Kidney (tissue), 13 donors: ENCODE measurements at regions not wholly inside any gene's neighbourhood (a gene's known extent, or its start where the extent isn't known, plus 50 kb on each side); places are given as distances from the start of the nearest gene placed in this dataset.

Experiments
- DNase-seq, 5 donors: peaks; one replicate each; pipeline ENCODE4 v3.0.0-alpha.2; 2013 to 2020
- FAIRE-seq: peaks from 2 replicates; lab custom pipeline; 2012; peaks lifted over from hg19 to GRCh38; lab: Jason Lieb, UNC
- H3K27ac ChIP-seq, 2 donors: one replicate each; pipeline ENCODE4 v1.7.0; 2013; ENCODE audit warnings: low read depth in 2 of 2, low read length in 2 of 2, inconsistent platforms in 1 of 2
- H3K27me3 ChIP-seq: one replicate; pipeline ENCODE4 v1.7.1; 2013; ENCODE audit warnings: low read length, inconsistent platforms; ENCODE audit not compliant: control insufficient read depth, insufficient read depth
- H3K36me3 ChIP-seq, 3 donors: one replicate each; pipeline versions ENCODE4 v1.7.0 to v1.7.1; 2013; ENCODE audit warnings: low read length in 3 of 3, control low read depth in 1 of 3, inconsistent platforms in 1 of 3; ENCODE audit not compliant: insufficient read depth in 3 of 3, control insufficient read depth in 2 of 3
- H3K4me1 ChIP-seq, 3 donors: one replicate each; pipeline versions ENCODE4 v1.7.0 to v1.7.1; 2013; ENCODE audit warnings: low read length in 3 of 3, inconsistent platforms in 1 of 3, low read depth in 1 of 3; ENCODE audit not compliant: control insufficient read depth in 2 of 3, insufficient read depth in 2 of 3
- H3K4me3 ChIP-seq, 3 donors: one replicate each; pipeline versions ENCODE4 v1.7.0 to v1.8.1; 2013; ENCODE audit warnings: low read length in 3 of 3, control low read depth in 1 of 3, inconsistent platforms in 1 of 3
- H3K9ac ChIP-seq, 3 donors: one replicate each; pipeline versions ENCODE4 v1.7.0 to v1.7.1; 2013; ENCODE audit warnings: low read length in 3 of 3, control low read depth in 1 of 3, inconsistent platforms in 1 of 3
- H3K9me3 ChIP-seq, 3 donors: one replicate each; pipeline versions ENCODE4 v1.7.0 to v1.7.1; 2013; ENCODE audit warnings: low read length in 3 of 3, control low read depth in 1 of 3, inconsistent platforms in 1 of 3; ENCODE audit not compliant: control insufficient read depth in 2 of 3, insufficient read depth in 1 of 3
- intact Hi-C: fragments of 100-400 bp; cut with DNase I; formaldehyde crosslinking; loops from one replicate; pipeline ENCODE4 v1.11.1; 2022
- TF ChIP-seq, protein P1 (sequence below): IDR thresholded peaks from 3 replicates; pipeline ENCODE4 v1.5.1; 2012; ENCODE audit warnings: mild to moderate bottlenecking, moderate library complexity, borderline replicate concordance; ENCODE audit not compliant: insufficient read depth; ENCODE audit errors: extremely low read depth
- donor health status: control.
- donor health status: control.
- donor health status: control.
- donor health status: control.
- donor health status: control.
- donor health status: DM: yes; HTN: yes; CAD: no.
- donor health status: Normal renal cell carcinoma (clear cell type).

DNA sequence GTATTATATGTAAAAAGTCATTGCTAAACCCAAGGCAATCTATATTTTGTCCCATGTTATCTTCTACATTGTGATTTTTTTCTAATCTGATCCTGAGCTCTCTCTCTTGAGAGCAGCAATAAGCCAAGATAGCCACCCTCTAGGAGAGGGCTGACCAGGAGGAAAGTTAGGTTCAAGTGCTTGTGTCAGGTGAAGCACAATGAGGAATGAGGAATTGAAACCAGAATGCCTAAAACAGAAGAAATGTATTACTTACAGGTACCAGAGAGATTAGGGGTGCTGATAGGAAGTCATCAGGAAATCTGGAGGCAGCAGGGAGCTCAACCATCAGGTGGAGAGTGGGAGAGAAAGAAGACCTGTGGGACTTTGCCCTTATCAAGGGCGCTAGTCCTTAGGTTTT lies 85.5 kb upstream of the BARHL2 start:
- H3K9ac ChIP-seq = no peak overlapping the region
- H3K4me3 ChIP-seq = no peak overlapping the region
- H3K27me3 ChIP-seq = no peaks in the 10 kb centered on the region
- FAIRE-seq = no peak
- no peak for DNase-seq
- TF ChIP-seq, protein P1, sequence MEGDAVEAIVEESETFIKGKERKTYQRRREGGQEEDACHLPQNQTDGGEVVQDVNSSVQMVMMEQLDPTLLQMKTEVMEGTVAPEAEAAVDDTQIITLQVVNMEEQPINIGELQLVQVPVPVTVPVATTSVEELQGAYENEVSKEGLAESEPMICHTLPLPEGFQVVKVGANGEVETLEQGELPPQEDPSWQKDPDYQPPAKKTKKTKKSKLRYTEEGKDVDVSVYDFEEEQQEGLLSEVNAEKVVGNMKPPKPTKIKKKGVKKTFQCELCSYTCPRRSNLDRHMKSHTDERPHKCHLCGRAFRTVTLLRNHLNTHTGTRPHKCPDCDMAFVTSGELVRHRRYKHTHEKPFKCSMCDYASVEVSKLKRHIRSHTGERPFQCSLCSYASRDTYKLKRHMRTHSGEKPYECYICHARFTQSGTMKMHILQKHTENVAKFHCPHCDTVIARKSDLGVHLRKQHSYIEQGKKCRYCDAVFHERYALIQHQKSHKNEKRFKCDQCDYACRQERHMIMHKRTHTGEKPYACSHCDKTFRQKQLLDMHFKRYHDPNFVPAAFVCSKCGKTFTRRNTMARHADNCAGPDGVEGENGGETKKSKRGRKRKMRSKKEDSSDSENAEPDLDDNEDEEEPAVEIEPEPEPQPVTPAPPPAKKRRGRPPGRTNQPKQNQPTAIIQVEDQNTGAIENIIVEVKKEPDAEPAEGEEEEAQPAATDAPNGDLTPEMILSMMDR = no peak
- H3K4me1 ChIP-seq = no peaks in the 10 kb centered on the region
- H3K36me3 ChIP-seq = no peaks in the 10 kb centered on the region
- no peak overlapping the region for H3K27ac ChIP-seq
- peaks cover 0 to 3% (median 0%) of the 10 kb centered on the region in 3 donors for H3K9me3 ChIP-seq
- intact Hi-C loops = no loop called here

DNA sequence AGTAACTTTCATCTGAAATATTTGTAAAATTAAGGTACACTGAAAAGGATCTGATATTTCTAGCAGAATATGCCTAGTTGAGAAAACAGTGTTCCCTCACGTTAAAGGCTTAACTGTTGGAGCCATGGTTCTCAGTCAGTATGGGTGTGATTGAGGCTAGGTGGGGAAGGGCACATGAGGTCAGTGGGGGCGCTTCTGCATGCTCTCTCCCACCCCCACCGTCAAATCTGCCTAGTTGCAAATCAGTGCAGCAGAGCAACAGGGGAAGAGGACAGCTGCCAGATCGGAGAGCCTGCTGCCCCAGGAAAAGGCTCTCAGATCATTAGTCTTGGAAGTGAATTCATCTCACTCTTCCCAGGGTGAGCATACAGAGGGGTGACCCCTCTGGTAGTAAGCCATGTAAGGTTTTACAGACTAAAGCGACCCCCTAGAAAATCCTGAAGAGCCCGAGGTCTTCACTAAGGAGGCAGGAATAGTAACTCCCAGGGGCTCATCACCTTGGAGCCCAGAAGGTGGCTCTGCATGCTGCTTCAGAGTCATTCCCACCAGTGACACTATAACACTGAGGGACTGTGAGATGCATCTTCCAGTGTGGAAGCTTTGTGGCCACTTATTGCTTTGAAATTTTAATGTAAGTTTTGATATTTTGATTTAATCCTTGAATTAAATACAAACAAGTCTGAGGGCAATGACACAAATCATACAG lies 83.1 kb upstream of the BARHL2 start:
- DNase-seq = no peak
- Histone ChIP-seq H3K4me1 (no peaks in the 10 kb centered on the region), H3K36me3 (no peaks in the 10 kb centered on the region), H3K27me3 (no peaks in the 10 kb centered on the region), H3K4me3 (no peak overlapping the region), H3K27ac (no peak overlapping the region), H3K9me3 (peaks cover 0 to 3% (median 0%) of the 10 kb centered on the region in 3 donors), H3K9ac (no peak overlapping the region)
- intact Hi-C loops = no loop called here
- no peak for FAIRE-seq
- TF ChIP-seq, protein P1 = no peak

DNA sequence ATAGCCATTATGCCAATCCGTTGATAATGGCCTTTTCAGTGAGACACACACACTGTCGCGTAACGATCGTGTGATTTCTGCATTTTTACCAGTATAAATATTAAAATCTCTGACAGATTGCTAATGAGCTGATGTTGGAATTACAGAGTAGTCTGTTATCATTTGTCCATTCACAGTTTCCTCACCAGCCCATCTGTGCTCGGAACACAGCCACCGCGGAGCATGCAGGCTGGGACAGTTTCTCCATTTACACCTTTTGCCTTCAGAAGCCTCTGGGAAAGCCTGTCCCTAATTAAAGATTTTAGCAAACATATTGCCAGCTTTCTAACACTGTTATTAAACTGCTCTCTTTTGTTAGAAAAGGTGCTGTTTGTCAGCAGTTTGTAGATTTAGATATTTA lies 82.2 kb upstream of the BARHL2 start:
- FAIRE-seq = no peak
- no peak for DNase-seq

More for the DNA sequence above, 82.2 kb upstream of the BARHL2 start:
- no peak overlapping the region for H3K9ac ChIP-seq
- intact Hi-C loops = no loop called here
- peaks cover 0 to 3% (median 0%) of the 10 kb centered on the region in 3 donors for H3K9me3 ChIP-seq
- H3K36me3 ChIP-seq = no peaks in the 10 kb centered on the region
- TF ChIP-seq, protein P1 = no peak
- H3K4me1 ChIP-seq = no peaks in the 10 kb centered on the region
- H3K27me3 ChIP-seq = no peaks in the 10 kb centered on the region
- H3K27ac ChIP-seq = no peak overlapping the region
- no peak overlapping the region for H3K4me3 ChIP-seq
